Activated naive CD4-positive, alpha-beta T cell treated with anti-CD3 and anti-CD28 coated beads, Interleukin-2, amount 50 U/mL, for 72 hours (primary cell): ENCODE measurements at regions not wholly inside any gene's neighbourhood (a gene's known extent, or its start where the extent isn't known, plus 50 kb on each side); places are given as distances from the start of the nearest gene placed in this dataset.
"Not testable (repeated sequence)": the region's sequence is repeated elsewhere in the genome, so short reads cannot be mapped to it uniquely, and the experiment has no call there.

Experiments used
- ATAC-seq, 2 donors: fragments of 150-1000 bp; cut with Tn5 transposase; 2 replicates each; pipeline ENCODE4 v1.10.0; 2021; ENCODE audit warnings: mild to moderate bottlenecking in 2 of 2, moderate library complexity in 2 of 2
- DNase-seq, 2 donors: peaks; one replicate each; pipeline ENCODE4 v3.0.0; 2021 to 2022; ENCODE audit warnings: low spot score in 2 of 2
- H3K27ac Mint-ChIP-seq, 2 donors: one replicate each; pipeline ENCODE4 v1.8.0; 2022; ENCODE audit warnings: mild to moderate bottlenecking in 2 of 2, mixed read lengths in 2 of 2
- H3K36me3 Mint-ChIP-seq, 2 donors: one replicate each; pipeline ENCODE4 v1.8.0; 2022; ENCODE audit warnings: mixed read lengths in 2 of 2
- H3K9me3 Mint-ChIP-seq, 2 donors: one replicate each; pipeline ENCODE4 v1.8.0; 2022; ENCODE audit warnings: mixed read lengths in 2 of 2

DNA sequence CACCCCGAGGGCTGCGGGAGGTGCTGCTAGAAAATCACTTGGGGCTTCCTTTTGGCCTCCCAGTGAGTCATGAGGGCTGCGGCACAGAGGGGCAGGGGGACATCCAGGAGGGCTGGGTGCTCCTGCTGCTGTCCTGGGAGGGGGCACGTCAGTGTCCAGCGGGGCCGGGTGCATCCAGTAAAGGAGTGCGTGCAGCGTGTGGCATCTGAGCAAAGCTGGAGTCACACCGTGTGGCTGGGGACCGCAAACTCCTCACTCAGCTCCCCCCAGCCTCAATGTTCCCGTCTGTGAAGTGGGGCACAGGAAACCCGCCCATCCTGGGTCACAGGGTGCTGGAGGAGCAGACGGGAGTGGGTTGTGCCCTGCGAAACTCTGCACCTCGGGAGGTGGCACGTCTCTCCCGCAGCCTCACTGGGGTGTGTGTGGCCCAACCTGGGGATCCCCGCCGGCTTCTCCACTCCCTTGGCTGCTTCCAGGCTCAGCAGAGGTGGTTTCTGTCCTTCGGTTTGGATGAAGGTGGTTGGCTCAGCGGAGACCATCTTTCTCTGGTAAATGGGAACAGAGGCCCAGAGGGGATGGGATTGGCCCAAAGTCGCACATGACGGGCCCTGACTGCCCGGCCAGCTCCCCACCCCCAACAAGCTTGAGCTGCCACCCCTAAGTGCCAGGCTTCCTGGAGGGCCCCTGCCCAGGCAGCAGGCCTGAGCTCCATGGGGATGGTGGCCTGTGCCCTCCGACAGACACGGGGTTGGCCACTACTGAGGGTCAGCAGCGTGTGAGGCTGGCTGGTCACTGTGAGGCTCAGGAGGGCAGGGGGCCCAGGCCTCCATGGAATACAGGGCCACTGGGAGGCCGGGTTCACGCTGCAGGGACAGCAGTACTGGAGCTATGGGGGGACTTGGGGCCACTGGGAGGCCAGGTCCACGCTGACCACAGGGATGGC, 114.9 kb downstream of the NPIPB11 start:
- not testable (repeated sequence) for H3K27ac Mint-ChIP-seq, H3K9me3 Mint-ChIP-seq, ATAC-seq, H3K36me3 Mint-ChIP-seq, DNase-seq

DNA sequence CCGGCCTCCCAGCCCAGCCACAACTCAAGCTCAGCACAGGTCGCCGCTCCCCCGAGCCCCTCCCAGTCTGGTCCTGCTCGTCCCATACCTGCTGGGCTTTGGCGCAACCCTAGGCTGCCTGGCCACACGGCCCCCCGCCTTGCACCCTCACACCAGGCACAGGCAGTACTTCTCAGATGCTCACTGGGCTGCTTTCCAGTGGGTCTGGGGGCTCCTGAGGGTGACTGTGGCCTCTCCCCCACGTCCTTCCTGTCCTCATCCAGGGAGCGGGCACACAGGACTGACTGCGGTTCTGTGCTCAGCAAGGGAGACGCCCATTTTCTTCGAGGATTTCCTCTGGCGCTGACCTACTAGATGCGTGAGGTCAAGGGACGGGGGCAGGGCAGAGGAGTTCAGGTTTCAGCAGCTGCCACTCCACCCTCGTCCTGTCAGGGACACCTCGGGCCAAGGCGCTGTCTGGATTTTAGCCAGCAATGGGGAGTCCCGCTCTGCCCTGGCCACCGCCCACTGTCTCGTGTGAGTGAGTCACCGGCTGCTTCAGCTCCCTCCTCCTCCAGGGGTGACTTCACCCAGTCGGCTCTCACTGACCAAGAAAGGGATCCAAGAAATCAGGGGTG, 115.8 kb downstream of the NPIPB11 start:
- no peaks in the 10 kb centered on the region for H3K36me3 Mint-ChIP-seq
- H3K9me3 Mint-ChIP-seq = no peaks in the 10 kb centered on the region
- H3K27ac Mint-ChIP-seq = no peak overlapping the region
- DNase-seq (peak; percentile 59 to 92), ATAC-seq (peak; percentile 93 to 97)

DNA sequence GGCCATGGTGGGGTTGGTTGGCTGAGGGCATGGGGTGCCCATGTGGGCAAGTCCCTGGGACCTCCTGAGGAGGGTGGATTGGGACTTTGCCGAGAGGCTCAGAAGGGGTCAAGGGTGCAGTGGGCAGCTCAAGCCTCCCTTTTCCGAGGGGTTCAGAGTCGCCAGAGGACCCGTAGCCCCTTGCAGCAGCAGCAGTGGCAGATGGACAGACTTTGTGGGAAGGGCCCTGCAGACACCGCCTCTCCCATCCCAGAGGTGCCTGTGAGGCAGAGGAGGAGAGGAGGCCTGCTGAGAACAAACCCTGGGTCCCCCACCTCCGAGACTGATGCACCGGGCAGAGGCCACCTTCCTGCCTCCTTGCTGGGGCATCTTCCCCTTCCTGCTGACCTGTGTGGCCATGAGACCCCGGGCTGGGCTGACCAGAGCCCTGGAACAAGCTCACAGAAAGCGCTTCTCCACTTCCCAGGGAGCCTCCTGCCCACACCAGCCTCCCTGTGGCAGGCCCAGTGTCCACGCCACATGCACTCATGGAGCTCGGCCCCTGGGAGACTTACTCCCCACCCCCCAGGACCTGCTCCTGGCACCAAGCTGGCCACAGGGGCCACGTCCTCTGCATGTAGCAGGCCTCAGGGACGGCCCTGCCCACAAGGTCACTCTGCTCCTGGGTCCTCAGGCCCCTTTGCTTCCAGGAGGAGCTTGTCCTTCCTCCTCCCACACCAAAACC, 116.8 kb downstream of the NPIPB11 start:
- not testable (repeated sequence) for H3K36me3 Mint-ChIP-seq, ATAC-seq, DNase-seq, H3K27ac Mint-ChIP-seq, H3K9me3 Mint-ChIP-seq

DNA sequence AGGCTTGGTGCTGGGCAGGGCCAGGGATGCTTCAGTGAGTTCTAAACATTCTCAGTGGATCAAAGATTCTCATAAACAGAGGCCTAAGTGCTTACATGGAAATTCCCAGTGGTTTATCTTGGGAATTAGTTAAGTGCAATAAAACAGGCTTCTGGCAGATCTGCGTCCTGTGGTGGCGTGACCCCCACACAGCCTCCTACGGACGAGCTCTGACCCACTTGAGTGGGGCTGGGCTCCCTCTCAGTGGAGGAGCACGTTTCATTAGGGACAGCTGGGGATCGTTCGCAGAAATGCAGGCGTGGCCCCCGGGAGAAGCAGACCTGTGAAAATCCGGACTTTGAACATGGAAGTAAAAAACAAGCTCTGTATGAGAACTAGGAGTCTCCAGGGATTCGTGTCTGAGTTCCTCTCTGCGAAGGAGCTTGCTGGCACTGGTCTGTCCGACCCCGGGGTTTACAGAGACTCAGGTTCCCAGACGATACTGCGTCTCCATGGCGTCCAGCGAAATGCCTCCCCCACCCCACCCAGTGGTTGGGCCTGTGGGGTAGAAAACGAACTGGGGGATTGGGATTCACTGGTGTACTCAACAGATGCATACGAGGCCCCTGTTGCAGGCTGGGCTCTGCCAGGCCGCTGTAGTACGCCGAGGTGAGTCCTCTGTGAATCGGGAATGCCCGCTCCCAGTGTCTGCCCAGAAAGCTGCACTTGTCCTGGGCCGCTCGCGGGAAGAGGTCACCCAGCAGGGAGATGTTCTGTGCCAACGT, 117.6 kb downstream of the NPIPB11 start:
- H3K9me3 Mint-ChIP-seq, ATAC-seq, H3K27ac Mint-ChIP-seq, H3K36me3 Mint-ChIP-seq: not testable (repeated sequence)
- peak in 1 of 2 donors; percentile 50 for DNase-seq

DNA sequence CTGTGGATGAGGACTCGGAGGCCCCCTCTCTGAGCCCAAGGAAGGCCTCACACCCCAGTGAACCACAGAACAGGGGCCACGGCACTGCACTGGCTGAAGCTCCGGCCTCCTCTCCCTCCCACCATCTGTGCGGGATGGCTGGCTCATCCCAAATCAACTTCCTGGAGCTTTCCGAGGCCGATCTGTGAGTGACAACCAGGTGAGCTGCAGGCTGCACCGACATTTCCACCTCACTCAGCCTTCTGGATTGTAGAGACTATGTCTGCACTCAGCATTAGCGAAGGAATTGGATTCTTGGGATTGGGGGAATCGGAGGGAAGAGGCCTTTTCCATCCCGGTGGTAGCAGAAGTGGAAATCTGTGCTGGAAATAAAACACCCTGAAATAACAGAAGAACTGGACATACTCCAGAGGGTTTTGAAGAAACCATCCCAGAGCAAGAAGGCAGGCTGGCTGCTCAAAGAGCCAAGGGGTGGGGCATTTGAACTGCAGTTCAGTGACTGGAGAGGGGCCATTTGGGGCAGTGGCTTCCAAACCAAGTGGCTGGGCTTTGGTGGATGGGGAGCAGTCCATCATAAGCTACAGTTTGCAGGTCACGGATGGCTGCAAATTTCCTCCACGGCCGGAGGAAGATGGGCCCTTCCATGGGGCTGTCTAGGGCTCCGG, 118.5 kb downstream of the NPIPB11 start:
- ATAC-seq, H3K9me3 Mint-ChIP-seq, DNase-seq, H3K27ac Mint-ChIP-seq, H3K36me3 Mint-ChIP-seq: not testable (repeated sequence)

DNA sequence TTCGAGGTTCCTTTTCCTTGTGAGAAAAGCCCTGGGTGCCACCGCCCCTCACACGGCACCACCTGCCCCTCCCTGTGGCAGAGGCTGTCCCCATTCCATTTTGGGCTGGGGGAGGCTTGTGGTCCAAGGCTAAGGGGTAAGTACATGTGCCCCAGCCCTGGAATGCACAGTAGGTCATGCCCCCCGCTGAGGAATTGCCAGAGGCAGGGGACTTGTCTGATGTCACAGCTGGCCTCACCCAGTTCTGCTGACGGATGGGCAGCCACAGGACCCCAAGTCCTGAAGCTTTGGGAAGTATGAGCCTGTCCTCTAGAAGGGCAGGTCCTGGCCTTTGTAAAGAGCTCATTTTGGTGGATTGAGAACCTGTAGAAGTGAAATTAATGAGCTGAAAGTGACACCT, 119.3 kb downstream of the NPIPB11 start:
- not testable (repeated sequence) for H3K9me3 Mint-ChIP-seq, DNase-seq, ATAC-seq, H3K36me3 Mint-ChIP-seq, H3K27ac Mint-ChIP-seq

DNA sequence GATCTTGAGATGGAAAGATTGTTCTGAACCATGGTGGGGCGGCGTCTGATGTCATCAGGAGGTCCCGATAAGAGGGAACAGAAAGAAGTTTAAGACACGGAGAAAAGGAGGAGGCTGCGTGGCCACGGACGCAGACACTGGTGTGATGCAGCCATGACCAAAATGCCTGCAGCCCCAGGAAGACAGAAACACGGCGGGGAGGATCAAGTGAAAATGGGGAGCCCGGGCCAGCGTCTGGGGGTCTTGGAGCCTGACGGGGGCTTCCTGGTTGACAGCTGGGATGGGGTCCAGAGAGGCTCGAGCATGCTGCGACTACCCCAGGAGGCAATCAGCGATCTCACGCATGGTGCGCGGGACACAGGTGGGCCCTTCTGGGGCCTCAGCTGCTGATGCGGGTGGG, 119.7 kb downstream of the NPIPB11 start:
- H3K36me3 Mint-ChIP-seq, H3K27ac Mint-ChIP-seq, DNase-seq, ATAC-seq, H3K9me3 Mint-ChIP-seq: not testable (repeated sequence)

DNA sequence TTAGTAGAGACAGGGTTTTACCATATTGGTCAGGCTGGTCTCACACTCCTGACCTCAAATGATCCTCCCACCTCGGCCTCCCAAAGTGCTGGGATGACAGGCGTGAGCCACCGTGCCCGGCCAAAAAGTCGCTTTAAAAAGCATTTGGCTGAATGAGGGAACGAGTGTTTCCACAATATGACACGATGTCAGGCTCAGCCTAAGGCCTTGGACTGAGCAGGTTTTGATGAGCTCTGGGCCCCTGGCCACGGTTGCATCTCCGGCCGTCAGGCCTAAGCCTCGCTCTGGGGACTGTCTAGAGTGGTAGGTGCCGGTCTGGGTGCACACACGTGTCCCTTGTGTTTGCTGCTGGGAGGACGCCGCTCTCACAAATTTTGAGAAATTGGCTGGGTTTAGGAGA, 120.3 kb downstream of the NPIPB11 start:
- ATAC-seq, H3K9me3 Mint-ChIP-seq, H3K27ac Mint-ChIP-seq, DNase-seq, H3K36me3 Mint-ChIP-seq: not testable (repeated sequence)

DNA sequence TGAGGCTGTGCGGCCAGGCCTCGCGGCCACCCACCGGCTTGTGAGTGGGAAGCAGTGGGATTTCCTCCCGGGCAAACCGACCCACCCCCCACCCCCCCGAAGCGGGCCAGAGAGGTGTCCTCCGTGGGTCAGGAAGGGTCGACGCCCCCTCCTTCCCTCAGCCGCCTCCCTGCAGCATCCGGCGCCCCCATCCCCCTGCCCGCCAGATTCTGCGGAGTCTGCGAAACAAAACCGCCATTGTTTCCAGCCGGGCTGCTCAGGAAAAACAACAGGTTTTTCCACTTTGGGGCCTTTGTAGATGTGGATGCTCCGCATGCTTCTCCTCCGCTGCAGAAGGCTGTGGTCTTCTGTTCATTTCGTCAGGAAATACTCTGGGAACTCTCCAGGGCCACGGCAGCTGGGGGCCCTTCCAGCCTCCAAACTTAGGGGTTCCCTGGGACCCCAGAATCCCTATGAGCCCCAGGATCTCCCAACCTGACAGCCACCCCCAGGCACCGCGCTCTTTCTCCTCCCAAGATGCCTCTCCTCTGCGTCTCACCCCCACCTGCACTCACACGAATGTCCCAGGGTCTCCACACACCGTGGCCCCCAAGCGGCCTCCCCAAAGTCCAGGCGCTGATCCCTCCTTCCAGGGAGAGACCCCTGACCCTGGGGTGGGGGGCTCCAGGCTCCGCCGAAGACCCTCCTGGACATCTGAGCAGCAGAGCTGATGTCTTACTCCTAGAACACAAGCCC, 121.2 kb downstream of the NPIPB11 start:
- H3K36me3 Mint-ChIP-seq, DNase-seq, H3K9me3 Mint-ChIP-seq, H3K27ac Mint-ChIP-seq: not testable (repeated sequence)
- ATAC-seq = peak in 1 of 2 donors; percentile 28

DNA sequence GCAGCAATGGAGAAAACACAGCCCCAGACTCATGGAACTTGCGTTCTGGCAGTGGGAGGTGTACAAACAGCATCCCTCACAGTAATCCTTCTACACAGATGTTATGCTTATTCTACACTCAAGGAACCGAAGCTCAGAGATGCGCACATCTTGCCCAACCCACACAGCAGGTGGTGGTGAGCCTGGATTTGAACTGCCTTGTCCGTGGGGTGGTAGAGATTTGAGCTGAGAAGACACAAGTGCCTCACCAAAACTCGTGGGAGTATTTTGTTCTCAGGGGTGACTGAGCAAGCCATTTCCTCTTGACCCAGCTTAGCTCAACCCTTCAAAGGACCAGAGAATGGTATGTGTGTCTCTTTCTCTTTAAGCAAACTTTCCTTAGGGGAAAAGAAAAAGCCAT, 121.8 kb downstream of the NPIPB11 start:
- peak in 1 of 2 donors; percentile 73 for ATAC-seq
- not testable (repeated sequence) for H3K9me3 Mint-ChIP-seq, DNase-seq, H3K27ac Mint-ChIP-seq, H3K36me3 Mint-ChIP-seq

DNA sequence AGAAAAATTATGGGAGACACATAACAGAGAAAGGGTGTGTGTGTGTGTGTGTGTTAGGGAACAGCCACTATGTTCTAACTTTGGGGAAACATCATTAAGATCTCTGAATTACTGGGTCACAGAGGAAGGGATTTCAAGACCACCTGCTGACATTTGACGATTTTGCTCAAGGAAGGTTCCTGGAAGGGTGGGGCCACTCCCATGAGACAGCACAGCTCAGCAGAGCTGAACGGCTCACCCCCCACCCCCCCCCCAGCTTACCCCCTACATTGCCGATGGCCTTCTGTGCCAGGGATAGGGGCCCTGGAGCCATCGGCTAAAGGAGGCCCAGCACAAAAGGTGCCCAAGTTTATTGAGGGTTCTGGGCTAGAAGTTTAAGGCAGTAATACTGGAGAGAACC, 122.4 kb downstream of the NPIPB11 start:
- not testable (repeated sequence) for H3K36me3 Mint-ChIP-seq, ATAC-seq, DNase-seq, H3K27ac Mint-ChIP-seq, H3K9me3 Mint-ChIP-seq

DNA sequence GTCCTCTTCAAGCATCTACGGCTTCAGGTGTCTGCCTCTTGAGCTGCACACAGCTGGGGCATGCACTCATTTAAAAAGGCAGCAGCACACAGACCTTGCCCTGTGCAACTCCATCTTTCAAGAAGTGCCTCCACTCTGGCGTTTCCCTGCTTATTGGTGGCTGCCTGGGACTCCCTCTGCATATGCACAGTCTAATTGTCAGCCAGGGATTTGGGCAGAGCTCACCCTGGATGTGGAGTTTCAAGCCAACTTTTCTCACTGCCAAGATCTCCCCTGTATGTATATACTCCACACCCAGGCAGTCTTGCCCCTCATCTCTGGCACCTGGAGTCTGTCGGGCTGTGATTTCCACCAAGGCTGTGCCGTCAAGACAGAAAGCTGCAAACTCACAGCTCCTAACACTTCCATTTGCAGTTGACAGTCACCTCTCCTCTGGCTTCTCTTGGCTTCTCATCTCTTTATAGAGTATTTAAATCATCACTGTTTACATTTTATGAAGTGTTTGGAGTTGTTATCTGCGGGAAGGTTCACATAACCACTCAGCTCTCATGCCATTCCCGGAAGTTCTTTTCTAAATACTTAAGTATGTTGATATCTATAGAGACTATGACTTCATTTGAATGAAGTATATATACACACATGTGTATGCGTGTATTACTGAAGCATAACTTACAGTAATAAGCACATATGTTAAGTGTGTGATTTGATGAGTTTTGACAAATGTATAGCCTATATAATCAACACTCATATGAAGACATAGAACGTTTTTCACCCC, 128.2 kb downstream of the NPIPB11 start:
- not testable (repeated sequence) for H3K36me3 Mint-ChIP-seq, H3K9me3 Mint-ChIP-seq, ATAC-seq, DNase-seq, H3K27ac Mint-ChIP-seq

DNA sequence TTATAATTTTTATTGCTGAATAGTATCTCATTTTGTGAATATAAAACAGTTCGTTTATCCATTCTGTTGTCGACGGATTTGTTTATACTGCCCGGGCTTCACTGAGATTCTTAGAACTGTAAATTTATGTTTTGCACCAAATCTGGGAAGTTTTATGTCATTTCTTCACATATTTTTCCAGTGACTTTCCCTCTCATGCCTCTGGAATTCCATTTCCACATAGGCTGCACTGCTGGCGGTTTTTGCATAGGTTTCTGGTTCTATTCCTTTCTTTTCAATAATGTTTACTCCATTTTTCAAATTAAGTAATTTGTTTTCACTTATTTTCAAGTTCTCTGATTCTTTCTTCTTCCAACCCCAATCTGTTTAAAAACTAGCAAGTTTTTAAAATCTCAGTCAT, 130.1 kb downstream of the NPIPB11 start:
- not testable (repeated sequence) for H3K36me3 Mint-ChIP-seq, H3K27ac Mint-ChIP-seq, H3K9me3 Mint-ChIP-seq, DNase-seq, ATAC-seq

DNA sequence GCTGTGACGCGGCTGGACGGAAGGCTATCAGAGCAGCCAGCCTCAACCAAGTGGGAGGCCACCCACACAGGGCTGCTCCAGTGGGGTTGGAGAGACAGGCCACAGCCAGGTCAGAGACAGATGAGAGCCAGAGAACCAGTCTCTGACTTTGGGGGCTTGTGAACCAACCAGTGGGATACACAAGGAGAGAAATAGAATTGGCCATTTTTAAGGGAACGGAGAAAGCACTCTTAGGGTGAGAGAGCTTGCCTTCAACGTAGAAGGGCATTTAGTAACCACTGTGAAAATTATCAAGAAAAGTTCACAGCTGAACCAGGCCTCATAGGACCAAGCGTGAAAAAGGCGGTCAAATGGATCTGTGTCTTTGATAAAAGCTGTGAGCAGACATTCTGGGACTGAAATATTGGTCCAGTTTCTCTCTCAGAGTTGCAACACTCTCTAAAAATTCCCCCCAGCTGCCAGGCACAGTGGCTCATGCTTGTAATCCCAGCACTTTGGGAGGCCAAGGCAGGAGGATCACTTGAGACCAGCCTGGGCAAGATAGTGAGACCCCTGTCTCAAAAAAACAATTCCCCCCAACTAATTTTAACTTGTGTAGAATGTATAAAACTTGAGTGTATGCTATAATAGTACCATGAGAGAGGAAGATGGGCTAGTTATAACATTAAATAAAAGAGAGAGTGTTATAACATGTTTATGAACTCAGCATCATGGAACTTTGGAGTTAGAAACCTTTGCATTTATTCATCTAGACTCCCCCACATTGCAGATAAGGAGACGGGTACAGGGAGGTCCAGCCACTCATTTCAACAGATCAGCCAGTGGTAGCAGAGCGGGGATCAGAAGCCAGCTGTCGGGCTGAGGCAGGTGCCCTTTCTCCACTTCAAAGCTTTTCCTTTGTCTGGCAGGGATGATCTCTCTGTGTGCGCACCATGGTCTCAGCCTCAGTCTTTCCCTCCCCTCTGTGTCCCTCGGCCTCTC, 132.2 kb downstream of the NPIPB11 start:
- not testable (repeated sequence) for H3K36me3 Mint-ChIP-seq, DNase-seq, H3K27ac Mint-ChIP-seq, H3K9me3 Mint-ChIP-seq, ATAC-seq
